GM12878 (cell line): ENCODE measurements at regions not wholly inside any gene's neighbourhood (a gene's known extent, or its start where the extent isn't known, plus 50 kb on each side); places are given as distances from the start of the nearest gene placed in this dataset.

Source experiments
- ATAC-seq: fragments of 200-7000 bp; cut with Tn5 transposase; 3 replicates; pipeline ENCODE4 v1.9.1; 2020; ENCODE audit warnings: mild to moderate bottlenecking, moderate library complexity
- BruUV-seq: library from RNA; stranded (reverse); fragments of 400-500 nt; replicated peaks from 2 replicates; lab custom pipeline; 2021; lab: Mats Ljungman, UMichigan
- CTCF ChIA-PET: fragments of 300-600 bp; sonication (Branson Sonifier 250); formaldehyde crosslinking; extraction: SDS; loops from one replicate; lab custom pipeline; 2021; ENCODE audit warnings: inconsistent platforms; lab: Yijun Ruan, JAX
- POLR2A ChIA-PET: fragments of 350-600 bp; formaldehyde crosslinking; extraction: SDS; loops from one replicate; lab custom pipeline; 2021; ENCODE audit warnings: inconsistent platforms; lab: Charles Lee
- RAD21 ChIA-PET: fragments of 300-600 bp; sonication (Branson Sonifier 250); formaldehyde crosslinking; loops from one replicate; lab custom pipeline; 2023; ENCODE audit warnings: antibody characterized with exemption; ENCODE audit not compliant: unreplicated experiment; lab: Charles Lee
- SMC1A ChIA-PET: fragments of 300-600 bp; sonication (Branson Sonifier 250); formaldehyde crosslinking; loops from one replicate; lab custom pipeline; 2023; ENCODE audit not compliant: unreplicated experiment, uncharacterized antibody; lab: Charles Lee
- DNase-seq: peaks from one replicate; pipeline ENCODE4 v3.0.0-alpha.2; 2011; ENCODE audit warnings: low read depth, low spot score
- FAIRE-seq: peaks from 3 replicates; lab custom pipeline; 2011; peaks lifted over from hg19 to GRCh38; lab: Jason Lieb, UNC
- H2AFZ ChIP-seq: 2 replicates; pipeline ENCODE4 v1.6.0; 2011; ENCODE audit warnings: low read depth, low read length, control low read depth; ENCODE audit not compliant: control insufficient read depth
- H3K27ac ChIP-seq: 2 replicates; pipeline ENCODE4 v1.5.1; 2011; ENCODE audit warnings: control low read depth; ENCODE audit not compliant: control insufficient read depth, insufficient read depth
- H3K27me3 ChIP-seq, 2 experiments: replicated peaks in 1 of 2; 2 replicates each; pipeline versions ENCODE4 v1.6.0 to v1.6.1; 2011; ENCODE audit warnings: low read length in 1 of 2; ENCODE audit not compliant: control insufficient read depth in 2 of 2, insufficient read depth in 2 of 2
- H3K36me3 ChIP-seq, 2 experiments: 2 replicates each; pipeline ENCODE4 v1.5.1; 2011; ENCODE audit warnings: low read length in 1 of 2; ENCODE audit not compliant: control insufficient read depth in 2 of 2, insufficient read depth in 2 of 2
- H3K4me1 ChIP-seq: 2 replicates; pipeline ENCODE4 v1.6.1; 2011; ENCODE audit warnings: mild to moderate bottlenecking, low read length, moderate library complexity, mixed read lengths; ENCODE audit not compliant: control insufficient read depth, insufficient read depth
- H3K4me2 ChIP-seq: 2 replicates; pipeline ENCODE4 v1.6.0; 2011; ENCODE audit warnings: control low read depth; ENCODE audit not compliant: control insufficient read depth, insufficient read depth
- H3K4me3 ChIP-seq: fragments of 200-600 bp; sonication (generic); 2 replicates; pipeline ENCODE4 v1.5.1; 2016
- H3K79me2 ChIP-seq: 2 replicates; pipeline ENCODE4 v1.6.0; 2011; ENCODE audit warnings: low read length; ENCODE audit not compliant: control insufficient read depth, insufficient read depth
- H3K9ac ChIP-seq: 2 replicates; pipeline ENCODE4 v1.8.0; 2011; ENCODE audit warnings: low read length, control low read depth, mixed read lengths; ENCODE audit not compliant: control insufficient read depth, insufficient read depth
- H3K9me3 ChIP-seq: replicated peaks from 3 replicates; pipeline ENCODE4 v1.5.1; 2011; ENCODE audit warnings: mild to moderate bottlenecking, low read length; ENCODE audit not compliant: control insufficient read depth, insufficient read depth
- H4K20me1 ChIP-seq: 2 replicates; pipeline ENCODE4 v1.6.0; 2011; ENCODE audit not compliant: control insufficient read depth, insufficient read depth
- EZH2 ChIP-seq: IDR thresholded peaks from 2 replicates; pipeline ENCODE4 v1.6.1; 2012; ENCODE audit warnings: low read depth, mild to moderate bottlenecking, control low read depth, inconsistent platforms, low read length, borderline replicate concordance; ENCODE audit not compliant: control insufficient read depth
- MEF2B ChIP-seq: fragments of 450-650 bp; IDR thresholded peaks from 2 replicates; pipeline ENCODE4 v1.6.1; 2018; ENCODE audit warnings: mild to moderate bottlenecking, moderate library complexity; ENCODE audit not compliant: partially characterized antibody, poor library complexity, severe bottlenecking
- MYC ChIP-seq: IDR thresholded peaks from 2 replicates; pipeline ENCODE4 v1.6.1; 2011; ENCODE audit warnings: mild to moderate bottlenecking, low read length, moderate library complexity, inconsistent platforms; ENCODE audit not compliant: insufficient read depth, insufficient replicate concordance, insufficient read length, severe bottlenecking
- RFX5 ChIP-seq: IDR thresholded peaks from 2 replicates; pipeline ENCODE4 v1.6.1; 2011; ENCODE audit warnings: low read depth, low read length, improper control_type of control experiment
- RUNX3 ChIP-seq: IDR thresholded peaks from 2 replicates; pipeline ENCODE4 v1.6.1; 2012; ENCODE audit warnings: low read length, inconsistent platforms
- YY1 ChIP-seq: IDR thresholded peaks from 2 replicates; pipeline ENCODE4 v1.6.1; 2011; ENCODE audit warnings: low read depth, mild to moderate bottlenecking, low read length
- WGBS: methylation state at CpG from one replicate; pipeline ENCODE4 v1.1.6; 2016; ENCODE audit warnings: low lambda C conversion rate; ENCODE audit not compliant: insufficient replicate concordance, insufficient coverage; ENCODE audit errors: missing lambda C conversion rate; 5-methylcytosine and 5-hydroxymethylcytosine counted together
- in situ Hi-C: fragments of 300-500 bp; cut with MboI; formaldehyde crosslinking; loops from 9 replicates; pipeline ENCODE4 v1.14.3; 2018; ENCODE audit warnings: mixed read lengths
- intact Hi-C: fragments of 100-400 bp; cut with micrococcal nuclease; formaldehyde crosslinking; loops from one replicate; pipeline ENCODE4 v1.14.2; 2022; ENCODE audit not compliant: unreplicated experiment
- TF ChIP-seq, protein P1 (sequence below): IDR thresholded peaks from 2 replicates; pipeline ENCODE4 v1.6.1; 2012; ENCODE audit warnings: low read depth, low read length, improper control_type of control experiment
- TF ChIP-seq, protein P2 (sequence below): fragments of 150-350 bp; IDR thresholded peaks from 2 replicates; pipeline ENCODE4 v1.6.1; 2014; ENCODE audit warnings: mild to moderate bottlenecking, low read depth, low read length
- TF ChIP-seq, protein P3 (sequence below): IDR thresholded peaks from 2 replicates; pipeline ENCODE4 v1.6.1; 2012; ENCODE audit warnings: low read depth, low read length, improper control_type of control experiment

DNA sequence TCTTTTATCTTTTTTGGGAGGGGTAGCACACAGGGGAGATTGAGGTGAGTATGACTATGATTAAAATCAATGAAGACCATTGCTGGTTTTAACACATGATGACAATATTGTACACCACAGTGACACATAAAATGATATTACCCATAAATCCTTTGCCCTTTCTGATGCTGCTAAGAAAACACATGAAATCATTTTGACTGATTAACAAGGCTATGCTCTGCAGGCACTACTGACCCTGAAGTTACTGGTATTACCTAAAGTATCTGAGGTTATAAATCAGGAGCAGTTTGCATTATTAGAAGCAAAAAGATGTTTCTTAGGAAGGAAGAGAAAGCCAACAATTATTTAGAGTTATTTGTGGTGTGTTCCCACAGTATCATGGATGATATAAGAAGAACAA, 701.2 kb upstream of the PTBP2 start (continued):
- no peak for TF ChIP-seq MEF2B

DNA sequence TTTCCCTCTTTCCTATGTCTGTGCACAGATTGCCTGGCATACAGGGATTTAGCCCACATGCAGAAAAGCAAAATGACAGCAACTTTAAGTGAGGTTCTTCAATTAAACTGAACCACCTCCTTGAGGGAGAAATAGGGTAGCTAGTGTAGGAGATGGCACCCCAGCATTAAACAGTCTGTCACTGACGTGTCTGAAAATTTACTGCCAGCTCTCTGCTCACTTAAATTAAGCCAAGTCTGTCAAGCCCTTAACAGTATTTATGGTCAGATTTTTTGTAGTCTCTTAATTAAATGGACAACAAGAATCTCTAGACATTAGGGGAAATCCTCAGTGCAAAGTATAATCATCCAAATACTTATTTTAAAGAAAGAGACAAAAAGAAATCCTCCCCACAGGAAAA, 696.5 kb upstream of the PTBP2 start:
- no peak overlapping the region for H3K9ac ChIP-seq
- no peak for DNase-seq
- SMC1A ChIA-PET: no interaction called here
- 0% methylated on average over 1 of the region's 1 CpG for WGBS
- no peaks in the 10 kb centered on the region; the same call in 2 of the 3 replicates for H3K9me3 ChIP-seq
- no peaks in the 10 kb centered on the region for H4K20me1 ChIP-seq
- H3K4me3 ChIP-seq: no peak overlapping the region
- H3K27ac ChIP-seq: no peak overlapping the region
- H2AFZ ChIP-seq: no peak overlapping the region
- intact Hi-C loops: no loop called here
- TF ChIP-seq, protein P1, sequence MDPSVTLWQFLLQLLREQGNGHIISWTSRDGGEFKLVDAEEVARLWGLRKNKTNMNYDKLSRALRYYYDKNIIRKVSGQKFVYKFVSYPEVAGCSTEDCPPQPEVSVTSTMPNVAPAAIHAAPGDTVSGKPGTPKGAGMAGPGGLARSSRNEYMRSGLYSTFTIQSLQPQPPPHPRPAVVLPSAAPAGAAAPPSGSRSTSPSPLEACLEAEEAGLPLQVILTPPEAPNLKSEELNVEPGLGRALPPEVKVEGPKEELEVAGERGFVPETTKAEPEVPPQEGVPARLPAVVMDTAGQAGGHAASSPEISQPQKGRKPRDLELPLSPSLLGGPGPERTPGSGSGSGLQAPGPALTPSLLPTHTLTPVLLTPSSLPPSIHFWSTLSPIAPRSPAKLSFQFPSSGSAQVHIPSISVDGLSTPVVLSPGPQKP: no peak
- TF ChIP-seq, protein P2, sequence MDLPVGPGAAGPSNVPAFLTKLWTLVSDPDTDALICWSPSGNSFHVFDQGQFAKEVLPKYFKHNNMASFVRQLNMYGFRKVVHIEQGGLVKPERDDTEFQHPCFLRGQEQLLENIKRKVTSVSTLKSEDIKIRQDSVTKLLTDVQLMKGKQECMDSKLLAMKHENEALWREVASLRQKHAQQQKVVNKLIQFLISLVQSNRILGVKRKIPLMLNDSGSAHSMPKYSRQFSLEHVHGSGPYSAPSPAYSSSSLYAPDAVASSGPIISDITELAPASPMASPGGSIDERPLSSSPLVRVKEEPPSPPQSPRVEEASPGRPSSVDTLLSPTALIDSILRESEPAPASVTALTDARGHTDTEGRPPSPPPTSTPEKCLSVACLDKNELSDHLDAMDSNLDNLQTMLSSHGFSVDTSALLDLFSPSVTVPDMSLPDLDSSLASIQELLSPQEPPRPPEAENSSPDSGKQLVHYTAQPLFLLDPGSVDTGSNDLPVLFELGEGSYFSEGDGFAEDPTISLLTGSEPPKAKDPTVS: no peak
- TF ChIP-seq YY1 (no peak), RFX5 (no peak), RUNX3 (no peak), MYC (no peak), EZH2 (no peak)
- TF ChIP-seq, protein P3, sequence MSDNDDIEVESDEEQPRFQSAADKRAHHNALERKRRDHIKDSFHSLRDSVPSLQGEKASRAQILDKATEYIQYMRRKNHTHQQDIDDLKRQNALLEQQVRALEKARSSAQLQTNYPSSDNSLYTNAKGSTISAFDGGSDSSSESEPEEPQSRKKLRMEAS: no peak
- TF ChIP-seq, all 136 proteins: peak for 0
- in situ Hi-C loops: no loop called here
- Histone ChIP-seq H3K4me2 (no peak overlapping the region), H3K4me1 (no peaks in the 10 kb centered on the region), H3K36me3 (no peaks in the 10 kb centered on the region), H3K79me2 (no peaks in the 10 kb centered on the region), H3K27me3 (no peaks in the 10 kb centered on the region)
- ATAC-seq: no peak
- ChIA-PET RAD21 (no interaction called here), POLR2A (no interaction called here), CTCF (no interaction called here)
- no TSS peak for BruUV-seq
- no peak for FAIRE-seq
